A673 (cell line): ENCODE measurements at regions not wholly inside any gene's neighbourhood (a gene's known extent, or its start where the extent isn't known, plus 50 kb on each side); places are given as distances from the start of the nearest gene placed in this dataset.

Experiments
- EZH2 ChIP-seq: fragments of 200-600 bp; sonication (generic); IDR thresholded peaks from 2 replicates; pipeline ENCODE4 v1.6.1; 2017; ENCODE audit warnings: borderline replicate concordance, low read depth, mild to moderate bottlenecking, mixed read lengths, antibody characterized with exemption, low read length; ENCODE audit not compliant: poor library complexity, severe bottlenecking
- TF ChIP-seq, protein P1 (sequence below): fragments of 300-800, 200-600 bp; sonication (generic); conservative IDR thresholded peaks from 2 replicates; pipeline ENCODE4 v1.5.1; 2017; ENCODE audit warnings: low read depth, mild to moderate bottlenecking, antibody characterized with exemption, low read length, moderate library complexity, mixed read lengths

DNA sequence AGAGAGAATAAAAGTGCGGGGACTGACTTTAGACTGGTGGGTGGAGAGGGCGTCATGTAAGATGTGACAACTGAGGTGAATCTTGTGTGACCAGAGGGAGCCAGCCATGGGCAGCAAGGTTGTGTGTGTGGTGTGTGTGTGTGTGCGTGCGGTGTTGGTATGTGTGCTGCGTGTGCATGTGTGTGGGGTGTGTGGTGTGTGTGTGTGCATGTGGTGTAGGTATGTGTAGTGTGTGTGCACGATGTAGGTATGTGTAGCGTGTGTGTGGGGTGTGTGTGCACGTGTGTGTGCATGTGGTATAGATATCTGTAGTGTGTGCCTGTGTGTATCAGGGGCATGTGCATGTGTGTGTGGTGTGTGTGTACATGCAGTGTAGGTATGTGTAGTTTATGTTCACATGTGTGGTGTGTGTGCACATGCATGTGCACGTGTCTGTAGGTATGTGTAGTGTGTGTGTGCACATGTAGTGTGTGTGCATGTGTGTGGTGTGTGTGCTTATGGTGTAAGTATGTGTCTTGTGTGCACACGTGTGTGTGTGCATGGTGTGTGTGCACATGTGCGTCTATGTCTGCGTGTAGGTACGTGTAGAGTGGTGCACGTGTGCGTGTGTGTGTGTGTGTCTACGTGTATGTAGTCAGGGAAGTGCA, 312.3 kb upstream of the MKI67 start:
- TF ChIP-seq, protein P1, sequence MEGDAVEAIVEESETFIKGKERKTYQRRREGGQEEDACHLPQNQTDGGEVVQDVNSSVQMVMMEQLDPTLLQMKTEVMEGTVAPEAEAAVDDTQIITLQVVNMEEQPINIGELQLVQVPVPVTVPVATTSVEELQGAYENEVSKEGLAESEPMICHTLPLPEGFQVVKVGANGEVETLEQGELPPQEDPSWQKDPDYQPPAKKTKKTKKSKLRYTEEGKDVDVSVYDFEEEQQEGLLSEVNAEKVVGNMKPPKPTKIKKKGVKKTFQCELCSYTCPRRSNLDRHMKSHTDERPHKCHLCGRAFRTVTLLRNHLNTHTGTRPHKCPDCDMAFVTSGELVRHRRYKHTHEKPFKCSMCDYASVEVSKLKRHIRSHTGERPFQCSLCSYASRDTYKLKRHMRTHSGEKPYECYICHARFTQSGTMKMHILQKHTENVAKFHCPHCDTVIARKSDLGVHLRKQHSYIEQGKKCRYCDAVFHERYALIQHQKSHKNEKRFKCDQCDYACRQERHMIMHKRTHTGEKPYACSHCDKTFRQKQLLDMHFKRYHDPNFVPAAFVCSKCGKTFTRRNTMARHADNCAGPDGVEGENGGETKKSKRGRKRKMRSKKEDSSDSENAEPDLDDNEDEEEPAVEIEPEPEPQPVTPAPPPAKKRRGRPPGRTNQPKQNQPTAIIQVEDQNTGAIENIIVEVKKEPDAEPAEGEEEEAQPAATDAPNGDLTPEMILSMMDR, result no peak
- no peak for TF ChIP-seq EZH2
